ENCODE measurements at regions not wholly inside any gene's neighbourhood (a gene's known extent, or its start where the extent isn't known, plus 50 kb on each side); places are given as distances from the start of the nearest gene placed in this dataset.

GRCh38 chr4:79528241-79528706 is 120.2 kb upstream of the GK2 start:
- DNase-seq = no peak

GRCh38 chr4:79526641-79527565 is 118.9 kb upstream of the GK2 start:
- no peak for DNase-seq

DNA sequence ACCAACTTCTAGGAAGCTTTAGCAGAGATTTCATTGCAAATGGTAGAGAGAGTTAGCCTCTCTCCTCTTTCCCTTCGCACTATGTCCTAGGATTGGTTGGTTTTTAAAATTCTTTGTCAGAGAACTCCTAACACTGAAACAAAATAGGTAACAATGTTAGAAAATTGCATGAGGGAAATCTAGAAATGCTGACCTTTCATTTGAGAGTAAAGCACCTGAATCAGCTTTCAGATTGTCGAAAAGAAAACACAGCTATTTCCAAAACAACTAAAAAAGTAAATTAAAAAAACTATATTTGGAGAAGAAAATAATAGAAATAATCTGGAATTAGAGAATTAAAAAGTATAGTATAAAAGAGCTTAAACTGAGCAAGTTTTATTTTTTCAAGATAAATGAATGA is 108.1 kb upstream of the GK2 start:
- no peak for DNase-seq

DNA sequence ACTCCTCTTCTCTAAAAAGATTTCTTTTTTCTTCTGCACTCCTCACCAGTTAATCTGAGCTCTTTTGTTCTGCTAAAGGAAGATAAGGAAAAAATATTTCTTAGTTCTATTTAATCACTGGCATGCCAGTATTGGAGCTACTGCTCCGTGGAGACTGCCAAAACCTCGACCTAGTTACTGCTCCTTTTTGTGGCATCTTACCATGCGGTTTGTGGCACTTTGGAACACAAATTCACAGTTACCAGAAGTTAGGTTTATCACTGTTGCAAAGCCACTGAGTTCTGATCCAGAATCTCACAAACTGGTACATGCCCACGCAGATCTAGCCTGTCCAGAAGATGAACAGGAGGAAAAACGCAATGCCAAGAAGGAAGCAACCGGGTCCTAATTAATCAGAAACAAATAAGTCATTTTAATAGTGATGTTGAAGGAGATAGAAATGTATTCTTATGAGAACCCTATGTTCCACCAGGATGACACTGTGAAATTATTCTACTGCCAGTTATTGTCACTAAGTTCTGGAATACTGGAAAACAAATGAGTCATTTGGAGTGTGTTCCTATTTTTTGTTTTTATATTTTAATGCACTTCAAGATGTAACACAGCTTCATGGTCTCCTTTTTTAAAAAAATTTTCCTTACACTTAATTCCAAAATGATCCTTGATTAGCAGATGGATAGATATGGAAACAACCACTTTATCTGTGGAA is 106.7 kb upstream of the GK2 start:
- DNase-seq = no peak

GRCh38 chr4:79513576-79513975 is 105.5 kb upstream of the GK2 start:
- no peak for DNase-seq

DNA sequence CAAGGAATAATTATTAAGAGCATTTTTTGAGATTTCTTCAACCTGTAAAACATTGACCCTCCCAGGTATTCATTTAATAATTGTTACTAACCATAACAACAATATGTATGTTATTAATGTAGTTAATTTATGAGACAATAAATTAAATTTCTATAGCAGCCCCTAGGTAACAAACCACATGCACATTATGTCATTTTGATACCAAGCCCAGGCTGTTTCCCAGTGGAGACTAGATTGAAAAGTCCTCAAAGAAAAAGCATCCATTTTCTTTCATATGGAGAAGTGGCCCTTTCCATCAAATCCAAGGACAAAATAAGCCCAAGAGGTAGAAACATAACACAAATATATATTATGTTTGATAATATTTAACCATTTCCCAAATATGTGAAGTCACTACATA is 104.3 kb upstream of the GK2 start:
- no peak for DNase-seq

GRCh38 chr4:79502081-79502480 is 94.1 kb upstream of the GK2 start:
- DNase-seq = no peak

GRCh38 chr4:79498282-79498681 is 90.3 kb upstream of the GK2 start:
- DNase-seq = no peak

- DNase-seq = no peak
Observed at GRCh38 chr4:79497001-79497400, 89.0 kb upstream of the GK2 start.

DNA sequence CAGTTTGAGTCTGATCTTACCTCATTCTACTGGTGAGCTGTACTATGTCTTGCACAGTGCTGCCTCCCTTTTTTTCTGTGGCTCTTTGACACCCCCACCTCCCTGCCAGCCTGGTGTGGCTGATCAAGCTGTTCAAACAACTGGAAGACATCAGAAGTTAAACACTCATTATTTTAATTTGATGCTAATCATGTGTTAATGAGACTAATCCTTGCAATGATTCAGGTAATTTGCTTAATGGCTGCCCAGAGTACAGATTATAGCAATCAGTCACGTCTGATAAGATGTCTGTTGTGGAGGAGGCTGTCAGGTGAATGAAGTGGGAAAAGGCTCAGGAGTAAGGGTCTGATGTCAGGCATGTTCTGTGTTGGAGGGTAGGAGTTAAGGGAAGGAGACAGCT is 87.4 kb upstream of the GK2 start:
- DNase-seq = no peak

DNA sequence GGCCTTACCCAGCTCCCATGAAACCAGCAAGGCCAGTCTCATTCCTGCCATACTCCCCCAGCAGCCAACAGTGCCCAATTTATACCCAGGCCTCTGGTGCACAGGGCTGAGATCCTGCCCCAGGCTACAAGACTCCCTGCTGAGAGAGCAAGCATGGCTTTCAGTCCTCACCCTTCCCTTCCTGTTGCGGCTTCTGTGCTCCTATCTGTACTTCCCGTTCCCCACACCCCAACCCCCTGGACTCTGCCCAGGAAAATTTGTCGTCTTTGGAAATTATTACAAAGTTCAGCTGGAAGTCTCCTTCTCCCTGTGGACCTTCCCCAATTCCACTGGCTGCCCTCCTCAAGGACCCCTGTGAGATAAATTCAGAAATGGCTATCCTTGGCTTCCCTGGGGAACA is 84.1 kb upstream of the GK2 start:
- DNase-seq = no peak

- no peak for DNase-seq
Observed at GRCh38 chr4:79489506-79489905, 81.5 kb upstream of the GK2 start.

- DNase-seq = no peak
Observed at GRCh38 chr4:79476196-79476595, 68.2 kb upstream of the GK2 start.

DNA sequence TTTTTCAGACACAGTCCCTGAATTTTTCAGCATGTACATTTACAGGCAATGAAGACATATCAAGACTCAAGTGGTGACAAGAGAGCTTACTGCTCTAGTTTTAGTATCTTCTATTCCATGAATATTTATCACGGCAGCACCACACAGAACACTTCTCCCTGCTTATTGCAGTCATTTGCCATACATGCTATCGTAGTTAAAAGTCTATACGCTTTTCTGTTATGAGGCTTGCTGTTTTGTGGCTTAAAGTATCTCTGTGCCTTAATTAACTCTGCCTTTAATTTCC is 65.4 kb upstream of the GK2 start:
- DNase-seq = no peak

DNA sequence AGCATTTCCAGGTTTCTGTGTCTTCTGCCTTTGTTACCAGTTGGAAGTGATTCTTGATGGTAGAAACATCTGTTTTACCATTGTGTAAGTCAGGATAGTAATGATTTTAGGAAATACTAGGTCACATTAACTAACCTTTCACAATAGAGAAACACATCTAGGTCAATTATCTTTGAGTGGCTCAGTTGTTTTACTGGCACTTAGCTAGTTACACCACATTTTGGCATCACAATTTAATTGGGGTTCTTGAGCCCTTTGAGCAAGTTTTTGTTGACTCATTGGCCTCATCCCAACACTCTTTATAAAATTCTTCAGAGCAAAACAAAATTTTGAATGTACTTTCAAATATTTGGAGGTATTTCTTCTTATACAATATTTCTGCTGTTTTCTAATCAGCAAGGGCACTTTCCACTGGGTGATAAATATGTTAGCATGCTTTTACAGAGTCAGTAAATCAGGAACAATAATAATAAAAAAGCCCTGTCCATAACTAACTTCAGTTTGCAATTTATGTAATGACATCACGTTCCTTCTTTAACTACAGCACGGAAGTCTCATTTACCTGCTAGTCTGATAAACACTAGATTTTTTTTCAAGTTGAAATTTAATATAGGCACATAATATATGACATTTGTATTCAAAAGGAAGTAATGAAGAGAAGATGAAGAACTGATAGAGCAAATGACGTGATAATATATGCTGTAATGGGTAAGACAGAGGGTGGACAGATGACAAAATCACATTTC is 64.8 kb upstream of the GK2 start:
- no peak for DNase-seq

DNA sequence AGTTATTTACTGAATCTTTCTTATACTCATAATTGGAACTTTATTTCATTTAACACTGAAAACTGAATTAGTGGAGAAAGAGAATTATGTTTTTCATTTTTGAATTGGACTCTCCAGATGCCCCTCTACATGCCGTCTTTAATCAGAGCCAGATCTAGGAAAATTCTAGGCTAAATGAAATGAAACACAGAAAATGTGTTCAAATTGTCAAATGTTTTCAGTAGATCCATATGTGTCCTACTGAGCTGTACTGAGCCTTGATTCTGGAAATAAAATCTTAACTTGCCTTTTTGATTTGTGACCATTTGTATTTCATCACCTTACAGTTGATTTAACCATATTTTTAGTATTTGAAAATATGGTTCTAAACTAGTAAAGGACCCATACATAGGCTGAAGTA is 64.0 kb upstream of the GK2 start:
- DNase-seq = no peak

GRCh38 chr4:79471309-79471708 is 63.3 kb upstream of the GK2 start:
- no peak for DNase-seq

DNA sequence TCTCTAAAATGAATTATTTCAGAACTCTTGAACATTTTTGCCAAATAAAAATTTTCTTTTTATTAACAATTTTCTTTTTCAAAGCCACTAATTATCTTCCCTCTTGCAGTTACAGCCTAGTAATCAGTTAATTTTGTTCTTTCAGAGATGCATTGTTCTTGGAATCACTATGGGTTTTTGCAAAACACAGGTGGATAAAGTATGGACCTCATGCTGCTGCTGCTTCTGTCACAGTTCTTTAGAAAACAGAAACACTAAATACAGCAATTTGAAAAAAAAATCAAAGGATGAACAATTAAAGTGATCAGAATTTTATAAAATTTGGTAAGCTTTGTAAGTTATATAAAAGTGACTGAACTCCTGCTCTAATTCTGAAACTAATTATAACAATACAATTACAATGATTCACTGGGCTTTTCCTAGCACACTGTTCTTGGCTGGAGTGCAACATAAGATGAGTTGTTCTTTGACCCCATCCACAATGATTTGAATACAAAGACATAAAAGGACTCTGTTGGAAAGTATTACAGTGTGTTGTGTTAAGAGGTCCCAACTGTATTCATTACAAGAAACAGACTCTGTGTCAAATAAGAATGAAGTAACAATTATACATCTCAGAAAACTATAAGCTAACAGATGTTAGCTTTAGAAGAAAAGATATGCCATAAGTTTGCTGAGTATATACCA is 59.4 kb upstream of the GK2 start:
- DNase-seq = no peak

DNA sequence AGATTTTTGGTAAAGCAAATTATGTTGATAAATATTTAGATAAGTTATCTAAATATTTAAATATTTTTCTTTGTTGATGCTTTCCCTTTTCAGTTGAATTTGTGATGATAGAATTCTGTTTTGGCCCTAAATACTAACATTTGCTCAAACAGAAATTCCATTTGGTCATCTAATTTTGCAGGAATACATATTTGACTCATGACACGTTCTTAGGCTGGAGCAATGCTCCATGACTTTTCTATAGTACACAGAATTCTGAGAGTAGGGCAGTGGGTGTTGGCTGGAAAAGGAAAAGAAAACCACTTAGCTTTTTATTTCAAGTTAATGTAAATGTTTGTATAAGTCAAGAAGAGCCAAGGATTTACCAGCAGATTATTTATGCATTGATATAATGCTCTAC is 58.6 kb upstream of the GK2 start:
- DNase-seq = no peak
